Thymus (tissue), 11 donors: ENCODE measurements at regions not wholly inside any gene's neighbourhood (a gene's known extent, or its start where the extent isn't known, plus 50 kb on each side); places are given as distances from the start of the nearest gene placed in this dataset.
"Not testable (repeated sequence)": the region's sequence is repeated elsewhere in the genome, so short reads cannot be mapped to it uniquely, and the experiment has no call there.

Experiments used
- DNase-seq, 9 donors: peaks; one replicate each; pipeline ENCODE4 v3.0.0-alpha.2; 2013; ENCODE audit warnings: low spot score in 9 of 9, low read depth in 6 of 9, missing footprints in 1 of 9
- H3K27ac ChIP-seq, 2 donors: one replicate each; pipeline ENCODE4 v1.5.1; 2013; ENCODE audit warnings: control low read depth in 1 of 2, low read depth in 1 of 2, low read length in 1 of 2, mild to moderate bottlenecking in 1 of 2, moderate library complexity in 1 of 2
- H3K27me3 ChIP-seq, 2 donors: one replicate each; pipeline ENCODE4 v1.5.1; 2013; ENCODE audit warnings: low read length in 1 of 2; ENCODE audit not compliant: control insufficient read depth in 2 of 2, insufficient read depth in 1 of 2
- H3K36me3 ChIP-seq, 2 donors: one replicate each; pipeline ENCODE4 v1.5.1; 2013; ENCODE audit warnings: low read length in 1 of 2, mild to moderate bottlenecking in 1 of 2, moderate library complexity in 1 of 2; ENCODE audit not compliant: control insufficient read depth in 2 of 2, insufficient read depth in 2 of 2
- H3K4me1 ChIP-seq, 2 donors: one replicate each; pipeline ENCODE4 v1.5.1; 2013; ENCODE audit warnings: low read length in 2 of 2; ENCODE audit not compliant: control insufficient read depth in 2 of 2, insufficient read depth in 2 of 2
- H3K4me3 ChIP-seq, 2 donors: one replicate each; pipeline ENCODE4 v1.5.1; 2013; ENCODE audit warnings: low read length in 2 of 2, control low read depth in 1 of 2, mild to moderate bottlenecking in 1 of 2
- H3K9me3 ChIP-seq, 2 donors: one replicate each; pipeline ENCODE4 v1.5.1; 2013; ENCODE audit warnings: low read length in 1 of 2, mild to moderate bottlenecking in 1 of 2; ENCODE audit not compliant: control insufficient read depth in 2 of 2, insufficient read depth in 1 of 2
- WGBS: extraction: QIAGEN DNeasy Blood & Tissue Kit; methylation state at CpG from one replicate; pipeline ENCODE4 v1.1.7; 2013; 5-methylcytosine and 5-hydroxymethylcytosine counted together
- donor health status: healthy.

GRCh38 chr12:116377194-116377571, 99.7 kb upstream of the MED13L start:
- not testable (repeated sequence) for H3K4me3 ChIP-seq, H3K27me3 ChIP-seq, H3K27ac ChIP-seq, H3K9me3 ChIP-seq, DNase-seq, H3K36me3 ChIP-seq
- H3K4me1 ChIP-seq = peaks cover 3 to 31% of the 10 kb centered on the region in 2 donors
- 95% methylated on average over 6 of the region's 6 CpGs for WGBS

DNA sequence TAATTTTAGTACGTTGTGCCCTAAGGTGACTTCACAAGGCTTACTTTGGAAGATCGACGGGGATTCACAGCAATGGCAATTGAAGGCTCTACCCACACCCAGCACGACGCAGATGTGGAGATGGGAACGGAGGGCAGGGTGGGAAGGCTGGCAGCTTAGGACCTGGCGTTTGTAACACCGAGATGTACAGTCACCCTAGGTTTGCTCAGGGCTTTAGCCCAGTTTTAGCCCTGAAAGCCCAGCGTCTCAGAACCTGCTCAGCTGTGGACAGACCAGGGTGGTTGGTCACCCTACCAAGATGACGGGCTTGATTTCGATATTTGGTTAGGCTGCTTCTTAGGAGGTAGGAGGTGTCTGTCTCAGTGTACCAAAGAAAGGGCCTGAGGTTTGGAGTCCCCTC, 100.5 kb upstream of the MED13L start:
- H3K27me3 ChIP-seq = no peaks in the 10 kb centered on the region
- no peaks in the 10 kb centered on the region for H3K36me3 ChIP-seq
- no peak overlapping the region for H3K27ac ChIP-seq
- WGBS = 98% methylated on average over 11 of the region's 11 CpGs
- no peak overlapping the region for H3K4me3 ChIP-seq
- DNase-seq = no peak
- peaks cover 0 to under 1% of the 10 kb centered on the region in 2 donors for H3K9me3 ChIP-seq
- H3K4me1 ChIP-seq = peaks cover 3 to 35% of the 10 kb centered on the region in 2 donors

GRCh38 chr12:116380108-116380507, 102.6 kb upstream of the MED13L start:
- DNase-seq = no peak
- Histone ChIP-seq H3K27me3 (no peaks in the 10 kb centered on the region), H3K4me3 (no peak overlapping the region), H3K9me3 (no peaks in the 10 kb centered on the region), H3K4me1 (peaks cover 9 to 31% of the 10 kb centered on the region in 2 donors), H3K27ac (no peak overlapping the region), H3K36me3 (no peaks in the 10 kb centered on the region)
- WGBS = 98% methylated on average over 4 of the region's 4 CpGs

DNA sequence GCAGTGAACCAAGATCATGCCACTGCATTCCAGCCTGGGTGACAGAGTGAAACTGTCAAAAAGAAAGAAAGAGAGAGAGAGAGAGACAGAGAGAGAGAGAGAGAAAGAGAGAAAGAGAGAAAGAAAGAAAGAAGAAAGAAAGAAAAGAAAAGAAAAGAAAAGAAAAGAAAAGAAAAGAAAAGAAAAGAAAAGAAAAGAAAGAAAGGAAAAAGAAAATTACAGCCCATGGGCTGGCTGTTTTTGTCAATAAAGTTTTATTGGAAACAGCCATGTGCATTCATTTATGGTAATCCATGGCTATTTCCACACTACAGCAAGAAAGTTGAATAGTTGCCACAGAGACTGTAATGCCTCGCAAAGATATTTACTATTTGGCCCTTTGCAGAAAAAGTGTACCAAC, 103.2 kb upstream of the MED13L start:
- WGBS = 98% methylated on average over 1 of the region's 1 CpG
- H3K9me3 ChIP-seq, H3K27ac ChIP-seq, H3K4me3 ChIP-seq, H3K36me3 ChIP-seq, DNase-seq, H3K27me3 ChIP-seq: not testable (repeated sequence)
- peaks cover 9 to 37% of the 10 kb centered on the region in 2 donors for H3K4me1 ChIP-seq

GRCh38 chr12:116381240-116381743, 103.8 kb upstream of the MED13L start:
- no peak for DNase-seq
- no peak overlapping the region for H3K4me3 ChIP-seq
- no peaks in the 10 kb centered on the region for H3K36me3 ChIP-seq
- H3K9me3 ChIP-seq = no peaks in the 10 kb centered on the region
- 94% methylated on average over 14 of the region's 14 CpGs for WGBS
- H3K27ac ChIP-seq = peak overlapping the region in 1 of 2 donors; percentile 14
- peaks cover 9 to 37% of the 10 kb centered on the region in 2 donors for H3K4me1 ChIP-seq
- H3K27me3 ChIP-seq = no peaks in the 10 kb centered on the region

DNA sequence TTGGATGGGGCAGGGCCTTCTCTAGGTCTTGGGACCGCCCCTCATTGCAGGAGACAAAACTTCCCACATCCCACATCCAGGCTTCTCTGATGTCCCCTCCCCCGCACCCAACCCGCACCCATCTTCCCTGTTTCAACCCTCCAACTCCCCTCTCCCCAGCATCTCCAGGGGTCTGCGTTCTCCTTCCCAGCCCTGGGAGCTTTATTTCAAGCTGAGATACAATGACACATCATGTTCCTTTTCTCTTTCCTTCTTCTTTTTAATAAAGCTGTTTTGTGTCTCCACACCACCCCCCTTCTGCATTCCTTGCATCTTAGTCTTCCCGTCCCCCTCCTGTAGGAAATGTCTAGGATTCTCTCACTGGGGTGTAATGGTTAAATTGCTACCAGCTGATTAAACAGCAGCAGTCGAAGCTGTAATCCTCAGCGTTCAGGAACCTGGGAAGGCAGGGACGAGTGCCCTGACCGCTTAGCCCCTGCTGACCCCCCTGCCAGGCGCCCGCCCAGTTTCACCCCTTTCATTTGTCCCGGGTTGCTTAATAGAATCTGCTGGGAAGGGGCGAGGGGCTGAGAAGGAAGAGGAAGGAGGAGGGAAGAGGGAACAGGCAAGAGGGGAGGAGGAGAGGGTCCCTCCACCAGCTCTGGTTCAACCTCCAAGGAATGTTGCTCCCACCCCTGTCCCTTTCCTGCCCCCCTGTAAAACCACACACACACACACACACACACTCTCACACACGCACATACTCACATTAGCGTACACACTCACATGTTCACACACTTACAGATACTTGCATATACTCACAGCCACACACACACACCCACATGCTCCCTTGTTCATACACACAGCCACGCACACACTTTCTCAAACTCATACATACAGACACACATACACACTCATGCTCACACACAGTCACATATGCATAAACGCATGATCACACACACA, 104.5 kb upstream of the MED13L start:
- Histone ChIP-seq H3K4me3 (no peak overlapping the region), H3K36me3 (no peaks in the 10 kb centered on the region), H3K4me1 (peaks cover 9 to 37% of the 10 kb centered on the region in 2 donors), H3K27ac (peak overlapping the region in 1 of 2 donors; percentile 14), H3K9me3 (no peaks in the 10 kb centered on the region), H3K27me3 (no peaks in the 10 kb centered on the region)
- no peak for DNase-seq
- WGBS = 86% methylated on average over 17 of the region's 17 CpGs

DNA sequence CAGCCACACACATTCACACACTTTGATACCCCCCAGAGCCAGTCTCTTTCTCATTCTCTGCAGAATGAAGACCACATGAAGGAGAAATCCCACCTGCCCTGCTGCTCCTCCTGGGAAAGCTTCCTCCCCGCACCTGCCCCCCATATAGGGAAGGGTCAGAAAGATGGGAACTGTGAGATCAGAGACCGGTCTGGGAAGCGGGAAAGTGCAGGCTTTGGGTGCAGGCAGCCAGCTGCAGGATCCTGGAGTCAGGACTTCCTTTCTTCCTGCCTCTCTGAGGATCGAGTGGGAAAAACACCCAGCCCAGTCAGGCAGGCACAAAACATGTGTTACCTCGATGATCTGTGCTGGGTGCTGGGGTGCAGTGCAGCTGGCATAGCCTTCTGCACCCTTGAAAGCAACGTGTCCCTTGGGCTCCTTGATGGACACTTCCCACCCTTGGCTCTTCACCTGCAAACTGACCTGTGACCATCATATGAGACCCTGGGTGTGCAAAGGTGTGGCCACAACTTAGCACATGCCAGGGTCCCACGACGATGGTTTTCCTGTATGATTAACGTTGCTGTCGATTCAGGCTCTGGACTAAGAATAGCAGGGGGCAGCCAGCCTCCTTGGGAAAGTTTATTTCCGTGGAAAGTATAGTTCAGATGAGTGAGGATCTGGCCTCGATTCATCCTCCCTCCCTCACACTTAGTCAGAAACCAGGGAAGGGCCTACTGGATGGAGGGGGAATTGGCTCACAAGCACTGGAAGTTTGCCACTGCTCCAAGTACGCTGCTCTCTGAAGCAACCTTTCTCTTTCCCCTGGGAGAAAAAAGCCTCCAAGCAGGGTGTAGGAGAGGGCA, 105.4 kb upstream of the MED13L start:
- no peaks in the 10 kb centered on the region for H3K27me3 ChIP-seq
- DNase-seq = no peak
- H3K4me1 ChIP-seq = peaks cover 9 to 37% of the 10 kb centered on the region in 2 donors
- no peaks in the 10 kb centered on the region for H3K9me3 ChIP-seq
- 84% methylated on average over 13 of the region's 13 CpGs for whole genome bisulfite sequencing
- H3K27ac ChIP-seq = no peak overlapping the region
- no peak overlapping the region for H3K4me3 ChIP-seq
- H3K36me3 ChIP-seq = no peaks in the 10 kb centered on the region

DNA sequence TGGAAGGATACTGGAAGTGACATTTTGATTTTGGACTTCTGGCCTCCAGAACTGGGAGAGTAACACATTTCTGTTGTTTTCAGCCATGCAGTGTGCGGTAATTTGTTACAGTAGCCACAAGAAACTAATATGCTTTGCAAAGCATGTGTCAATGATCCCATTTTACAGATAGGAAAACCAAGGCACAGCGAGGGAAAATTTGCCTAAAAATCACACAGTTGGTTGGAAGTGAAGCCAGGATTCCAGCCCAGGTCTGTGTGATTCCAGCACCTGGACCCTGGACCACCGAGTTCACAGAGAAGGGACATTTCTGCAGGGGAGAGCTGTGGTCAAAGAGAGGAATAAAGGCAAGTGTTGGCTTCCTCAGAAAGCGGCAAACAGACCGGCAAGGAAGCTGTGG, 106.7 kb upstream of the MED13L start:
- no peaks in the 10 kb centered on the region for H3K36me3 ChIP-seq
- peaks cover 9 to 37% of the 10 kb centered on the region in 2 donors for H3K4me1 ChIP-seq
- no peak for DNase-seq
- H3K4me3 ChIP-seq = no peak overlapping the region
- WGBS = 98% methylated on average over 5 of the region's 5 CpGs
- H3K27me3 ChIP-seq = no peaks in the 10 kb centered on the region
- H3K27ac ChIP-seq = no peak overlapping the region
- no peaks in the 10 kb centered on the region for H3K9me3 ChIP-seq
